PC-3 (cell line): ENCODE measurements at regions not wholly inside any gene's neighbourhood (a gene's known extent, or its start where the extent isn't known, plus 50 kb on each side); places are given as distances from the start of the nearest gene placed in this dataset.

Source experiments
- CTCF ChIP-seq: fragments of 300-600 bp; sonication (generic); conservative IDR thresholded peaks from 2 replicates; pipeline ENCODE4 v1.5.1; 2017; ENCODE audit warnings: antibody characterized with exemption, low read depth, mild to moderate bottlenecking, low read length
- EZH2 ChIP-seq: fragments of 300-600 bp; sonication (generic); IDR thresholded peaks from one replicate; pipeline ENCODE4 v1.6.1; 2017; ENCODE audit warnings: antibody characterized with exemption, mild to moderate bottlenecking, low read length; ENCODE audit not compliant: unreplicated experiment
- EZH2phosphoT487 ChIP-seq: fragments of 300-600 bp; sonication (generic); IDR thresholded peaks from 2 replicates; pipeline ENCODE4 v1.6.1; 2018; ENCODE audit warnings: mild to moderate bottlenecking, antibody characterized with exemption, low read length, borderline replicate concordance

- TF ChIP-seq EZH2 (no peak), EZH2phosphoT487 (no peak), CTCF (no peak)
Observed at GRCh38 chr14:59046746-59047145, 141.7 kb upstream of the DAAM1 start.
